ENCODE measurements at regions not wholly inside any gene's neighbourhood (a gene's known extent, or its start where the extent isn't known, plus 50 kb on each side); places are given as distances from the start of the nearest gene placed in this dataset.

GRCh38 chr4:97027728-97028410 lies 1115.4 kb downstream of the STPG2 start:
- H3K4me1 ChIP-seq (ENCODE audit: control insufficient read depth in 4 of 4, insufficient read depth in 4 of 4, low read length in 3 of 4): no peaks in the 10 kb centered on the region

More at GRCh38 chr4:97027728-97028410, 1115.4 kb downstream of the STPG2 start:
- Histone ChIP-seq H3K9ac (ENCODE audit: low read depth in 1 of 2, low read length in 2 of 2) (no peak overlapping the region), H3K4me3 (ENCODE audit: low read depth in 1 of 3, low read length in 3 of 3) (no peak overlapping the region), H3K36me3 (ENCODE audit: control insufficient read depth in 4 of 4, insufficient read depth in 3 of 4, low read depth in 1 of 4, low read length in 3 of 4) (no peaks in the 10 kb centered on the region), H3K9me3 (ENCODE audit: control insufficient read depth in 4 of 4, low read length in 3 of 4) (no peaks in the 10 kb centered on the region), H3K27ac (ENCODE audit: low read depth in 1 of 2, low read length in 2 of 2) (no peak overlapping the region), H3K27me3 (ENCODE audit: control insufficient read depth in 4 of 4, insufficient read depth in 4 of 4, low read length in 3 of 4) (no peaks in the 10 kb centered on the region)
- 51% methylated on average over 2 of the region's 2 CpGs for WGBS
- DNase-seq (ENCODE audit: low spot score): no peak
- TF ChIP-seq REST (IDR thresholded peaks at IDR 0.05): no peak
- no peak for TF ChIP-seq YY1 (IDR thresholded peaks at IDR 0.05)
- no peak for TF ChIP-seq ATF3 (IDR thresholded peaks at IDR 0.05)
- TF ChIP-seq HNF4G (IDR thresholded peaks at IDR 0.05): no peak
- TF ChIP-seq RXRA (IDR thresholded peaks at IDR 0.05): no peak
- no peak for TF ChIP-seq RAD21 (IDR thresholded peaks at IDR 0.05)
- no peak for TF ChIP-seq CTCF (IDR thresholded peaks at IDR 0.05; ENCODE audit: low read depth, low read length, missing input control)
- no peak for TF ChIP-seq FOXA2 (IDR thresholded peaks at IDR 0.05)
- no peak for TF ChIP-seq TAF1 (conservative IDR thresholded peaks at IDR 0.05)
- no peak for TF ChIP-seq GABPA (IDR thresholded peaks at IDR 0.05 in 1 of 2, conservative IDR thresholded peaks at IDR 0.05 in 1 of 2)
- no peak for TF ChIP-seq ZBTB33 (IDR thresholded peaks at IDR 0.05)
- TF ChIP-seq FOXA1 (IDR thresholded peaks at IDR 0.05): no peak
- TF ChIP-seq SP1 (IDR thresholded peaks at IDR 0.05): no peak
- TF ChIP-seq HNF4A (conservative IDR thresholded peaks at IDR 0.05): no peak
- no peak for TF ChIP-seq MAX (IDR thresholded peaks at IDR 0.05)
- TF ChIP-seq JUND (IDR thresholded peaks at IDR 0.05): no peak

Data from liver (tissue), 8 donors.